ENCODE measurements at regions not wholly inside any gene's neighbourhood (a gene's known extent, or its start where the extent isn't known, plus 50 kb on each side); places are given as distances from the start of the nearest gene placed in this dataset.

DNA sequence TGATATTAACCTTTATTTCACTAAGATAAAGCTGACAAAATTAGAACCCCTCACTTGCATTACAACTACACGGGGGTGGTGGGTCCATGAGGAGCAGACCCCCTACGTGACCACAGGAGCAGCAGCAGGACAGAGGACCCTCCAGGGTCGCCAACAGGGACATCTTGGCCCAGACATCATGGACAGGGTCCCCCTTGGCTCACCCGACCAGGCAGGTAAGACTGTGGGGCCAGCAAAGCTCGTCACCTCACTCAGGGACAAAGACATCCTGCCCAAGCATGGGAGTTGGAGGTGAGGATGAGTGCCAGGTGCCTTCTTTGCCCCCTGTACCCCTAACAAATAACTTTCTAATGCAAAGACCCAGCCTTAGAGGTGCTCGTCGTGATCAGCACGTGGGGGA is 111.3 kb upstream of the RAB6C start:
- Histone ChIP-seq H3K4me3 (no peak overlapping the region), H3K27ac (no peak overlapping the region)
- no peak for TF ChIP-seq CTCF (IDR thresholded peaks at IDR 0.05)
- DNase-seq (ENCODE audit: low spot score), result peak; percentile 29

GRCh38 chr2:129870685-129871241 is 108.7 kb upstream of the RAB6C start:
- Histone ChIP-seq H3K27ac (no peak overlapping the region), H3K4me3 (no peak overlapping the region)
- DNase-seq (ENCODE audit: low spot score), result no peak
- TF ChIP-seq CTCF (IDR thresholded peaks at IDR 0.05), result no peak

- peak; percentile 8 for DNase-seq (ENCODE audit: low spot score)
- Histone ChIP-seq H3K27ac (no peak overlapping the region), H3K4me3 (no peak overlapping the region)
- TF ChIP-seq CTCF (IDR thresholded peaks at IDR 0.05), result no peak
Measured at GRCh38 chr2:129872446-129872845, 107.0 kb upstream of the RAB6C start.

GRCh38 chr2:129876541-129876940 is 102.9 kb upstream of the RAB6C start:
- peak; percentile 28 for DNase-seq (ENCODE audit: low spot score)
- no peak for TF ChIP-seq CTCF (IDR thresholded peaks at IDR 0.05)
- Histone ChIP-seq H3K27ac (no peak overlapping the region), H3K4me3 (peak overlapping the region; percentile 72)

DNA sequence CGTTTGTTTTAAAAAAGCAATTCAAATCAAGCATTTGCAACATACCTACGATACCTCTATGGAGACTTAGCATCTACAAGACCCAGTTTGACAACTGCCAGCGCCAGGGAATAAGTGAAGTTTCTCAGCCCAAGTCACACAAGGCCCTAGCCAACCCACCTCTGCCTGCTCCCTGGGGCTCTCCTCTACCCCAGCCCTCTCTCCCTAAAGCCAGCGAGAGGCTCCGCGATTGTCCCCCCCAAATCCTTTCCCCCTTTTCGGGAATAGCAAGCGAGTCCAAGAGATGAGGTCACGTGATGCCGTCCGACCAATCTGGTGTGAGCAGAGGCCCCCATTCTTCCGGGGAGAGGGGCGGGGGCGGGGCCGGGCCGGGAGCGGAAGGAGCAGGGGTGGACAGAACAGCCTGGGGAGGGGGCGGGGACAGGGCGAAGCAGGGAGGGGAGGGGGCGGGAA is 102.2 kb upstream of the RAB6C start:
- Histone ChIP-seq H3K27ac (peak overlapping the region; percentile 64 to 77), H3K4me3 (peak overlapping the region; percentile 72)
- peak; percentile 95 for DNase-seq (ENCODE audit: low spot score)
- no peak for TF ChIP-seq CTCF (IDR thresholded peaks at IDR 0.05)

GRCh38 chr2:129877795-129878775 is 101.4 kb upstream of the RAB6C start:
- TF ChIP-seq CTCF (IDR thresholded peaks at IDR 0.05), result no peak
- Histone ChIP-seq H3K4me3 (peak overlapping the region; percentile 72), H3K27ac (peak overlapping the region; percentile 77)
- peak; percentile 75 for DNase-seq (ENCODE audit: low spot score)

All from coronary artery (tissue), 2 donors.